ENCODE measurements at regions not wholly inside any gene's neighbourhood (a gene's known extent, or its start where the extent isn't known, plus 50 kb on each side); places are given as distances from the start of the nearest gene placed in this dataset.

DNA sequence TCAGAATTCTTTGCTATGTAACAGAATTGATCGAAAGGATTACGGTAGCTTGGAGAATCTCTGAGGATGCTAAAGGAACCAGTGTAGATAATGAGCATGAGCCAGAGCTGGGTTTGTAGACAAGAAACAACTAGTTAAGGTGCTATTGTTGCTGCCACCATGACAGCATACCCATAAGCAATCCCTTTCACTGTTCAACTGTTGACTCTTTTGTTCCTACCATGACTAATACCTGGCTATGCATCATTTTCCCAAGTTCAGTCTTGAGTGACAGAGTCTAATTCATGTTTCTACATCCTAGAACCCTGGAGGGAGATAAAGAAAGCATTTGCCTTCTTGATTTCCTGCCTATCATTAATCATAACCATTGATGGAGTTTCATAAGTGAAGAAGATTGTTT is 600.3 kb downstream of the OTOL1 start:
- intact Hi-C loops (cut with micrococcal nuclease) = no loop called here
- H3K36me3 ChIP-seq (ENCODE audit: control insufficient read depth in 1 of 2, insufficient read depth in 2 of 2, low read length in 2 of 2) = no peaks in the 10 kb centered on the region
- ChIA-PET CTCF (no interaction called here), POLR2A (no interaction called here), RAD21 (ENCODE audit: low non-redundant PET in 1 of 2, low total read pairs in 2 of 2, uncharacterized antibody in 2 of 2, unreplicated experiment in 2 of 2) (no interaction called here)
- TF ChIP-seq RAD21 (IDR thresholded peaks at IDR 0.05; ENCODE audit: low read depth) = no peak
- TF ChIP-seq EZH2phosphoT487 (IDR thresholded peaks at IDR 0.05; ENCODE audit: borderline replicate concordance) = no peak
- TF ChIP-seq TCF7L2 (IDR thresholded peaks at IDR 0.05; ENCODE audit: borderline replicate concordance, extremely low read depth, insufficient read depth, insufficient read length) = no peak
- TF ChIP-seq, protein P1, sequence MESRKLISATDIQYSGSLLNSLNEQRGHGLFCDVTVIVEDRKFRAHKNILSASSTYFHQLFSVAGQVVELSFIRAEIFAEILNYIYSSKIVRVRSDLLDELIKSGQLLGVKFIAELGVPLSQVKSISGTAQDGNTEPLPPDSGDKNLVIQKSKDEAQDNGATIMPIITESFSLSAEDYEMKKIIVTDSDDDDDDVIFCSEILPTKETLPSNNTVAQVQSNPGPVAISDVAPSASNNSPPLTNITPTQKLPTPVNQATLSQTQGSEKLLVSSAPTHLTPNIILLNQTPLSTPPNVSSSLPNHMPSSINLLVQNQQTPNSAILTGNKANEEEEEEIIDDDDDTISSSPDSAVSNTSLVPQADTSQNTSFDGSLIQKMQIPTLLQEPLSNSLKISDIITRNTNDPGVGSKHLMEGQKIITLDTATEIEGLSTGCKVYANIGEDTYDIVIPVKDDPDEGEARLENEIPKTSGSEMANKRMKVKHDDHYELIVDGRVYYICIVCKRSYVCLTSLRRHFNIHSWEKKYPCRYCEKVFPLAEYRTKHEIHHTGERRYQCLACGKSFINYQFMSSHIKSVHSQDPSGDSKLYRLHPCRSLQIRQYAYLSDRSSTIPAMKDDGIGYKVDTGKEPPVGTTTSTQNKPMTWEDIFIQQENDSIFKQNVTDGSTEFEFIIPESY (IDR thresholded peaks at IDR 0.05; ENCODE audit: extremely low read depth, insufficient replicate concordance, low read length) = no peak
- no peak for TF ChIP-seq SP1 (IDR thresholded peaks at IDR 0.05; ENCODE audit: low read depth)
- no peak for TF ChIP-seq YY1 (IDR thresholded peaks at IDR 0.05; ENCODE audit: extremely low read depth, insufficient replicate concordance, low read depth, low read length)
- TF ChIP-seq, protein P2, sequence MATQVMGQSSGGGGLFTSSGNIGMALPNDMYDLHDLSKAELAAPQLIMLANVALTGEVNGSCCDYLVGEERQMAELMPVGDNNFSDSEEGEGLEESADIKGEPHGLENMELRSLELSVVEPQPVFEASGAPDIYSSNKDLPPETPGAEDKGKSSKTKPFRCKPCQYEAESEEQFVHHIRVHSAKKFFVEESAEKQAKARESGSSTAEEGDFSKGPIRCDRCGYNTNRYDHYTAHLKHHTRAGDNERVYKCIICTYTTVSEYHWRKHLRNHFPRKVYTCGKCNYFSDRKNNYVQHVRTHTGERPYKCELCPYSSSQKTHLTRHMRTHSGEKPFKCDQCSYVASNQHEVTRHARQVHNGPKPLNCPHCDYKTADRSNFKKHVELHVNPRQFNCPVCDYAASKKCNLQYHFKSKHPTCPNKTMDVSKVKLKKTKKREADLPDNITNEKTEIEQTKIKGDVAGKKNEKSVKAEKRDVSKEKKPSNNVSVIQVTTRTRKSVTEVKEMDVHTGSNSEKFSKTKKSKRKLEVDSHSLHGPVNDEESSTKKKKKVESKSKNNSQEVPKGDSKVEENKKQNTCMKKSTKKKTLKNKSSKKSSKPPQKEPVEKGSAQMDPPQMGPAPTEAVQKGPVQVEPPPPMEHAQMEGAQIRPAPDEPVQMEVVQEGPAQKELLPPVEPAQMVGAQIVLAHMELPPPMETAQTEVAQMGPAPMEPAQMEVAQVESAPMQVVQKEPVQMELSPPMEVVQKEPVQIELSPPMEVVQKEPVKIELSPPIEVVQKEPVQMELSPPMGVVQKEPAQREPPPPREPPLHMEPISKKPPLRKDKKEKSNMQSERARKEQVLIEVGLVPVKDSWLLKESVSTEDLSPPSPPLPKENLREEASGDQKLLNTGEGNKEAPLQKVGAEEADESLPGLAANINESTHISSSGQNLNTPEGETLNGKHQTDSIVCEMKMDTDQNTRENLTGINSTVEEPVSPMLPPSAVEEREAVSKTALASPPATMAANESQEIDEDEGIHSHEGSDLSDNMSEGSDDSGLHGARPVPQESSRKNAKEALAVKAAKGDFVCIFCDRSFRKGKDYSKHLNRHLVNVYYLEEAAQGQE (IDR thresholded peaks at IDR 0.05; ENCODE audit: low read depth) = no peak
- TF ChIP-seq, protein P3, sequence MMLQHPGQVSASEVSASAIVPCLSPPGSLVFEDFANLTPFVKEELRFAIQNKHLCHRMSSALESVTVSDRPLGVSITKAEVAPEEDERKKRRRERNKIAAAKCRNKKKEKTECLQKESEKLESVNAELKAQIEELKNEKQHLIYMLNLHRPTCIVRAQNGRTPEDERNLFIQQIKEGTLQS (IDR thresholded peaks at IDR 0.05) = no peak
- TF ChIP-seq CEBPB (IDR thresholded peaks at IDR 0.05; ENCODE audit: low read depth) = no peak
- no peak for TF ChIP-seq SIN3A (IDR thresholded peaks at IDR 0.05; ENCODE audit: low read depth)
- no peak for TF ChIP-seq FOSL1 (IDR thresholded peaks at IDR 0.05; ENCODE audit: low read depth)
- TF ChIP-seq ZNF274 (IDR thresholded peaks at IDR 0.05; ENCODE audit: low read depth, low read length) = no peak
- TF ChIP-seq ZFX (IDR thresholded peaks at IDR 0.05) = no peak
- TF ChIP-seq, protein P4, sequence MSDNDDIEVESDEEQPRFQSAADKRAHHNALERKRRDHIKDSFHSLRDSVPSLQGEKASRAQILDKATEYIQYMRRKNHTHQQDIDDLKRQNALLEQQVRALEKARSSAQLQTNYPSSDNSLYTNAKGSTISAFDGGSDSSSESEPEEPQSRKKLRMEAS (IDR thresholded peaks at IDR 0.05) = no peak
- TF ChIP-seq JUND (IDR thresholded peaks at IDR 0.05) = no peak
- no peaks in the 10 kb centered on the region for H4K20me1 ChIP-seq (ENCODE audit: insufficient read depth)
- no peak overlapping the region for H3K9ac ChIP-seq (ENCODE audit: low read length)
- no peak overlapping the region for H3K4me3 ChIP-seq (replicated peaks in 1 of 2; ENCODE audit: low read depth in 1 of 2, low read length in 2 of 2)
- ATAC-seq = no peak
- H3K79me2 ChIP-seq (ENCODE audit: insufficient read depth, low read length) = no peaks in the 10 kb centered on the region
- no peak overlapping the region for H2AFZ ChIP-seq (ENCODE audit: low read depth, low read length, poor library complexity, severe bottlenecking)
- DNase-seq (ENCODE audit: low read depth, low spot score) = no peak
- H3K4me2 ChIP-seq (ENCODE audit: low read length) = no peak overlapping the region
- no peaks in the 10 kb centered on the region for H3K9me2 ChIP-seq (ENCODE audit: insufficient read depth)
- no peaks in the 10 kb centered on the region for H3K9me3 ChIP-seq (ENCODE audit: control insufficient read depth in 1 of 2, insufficient read depth in 1 of 2, low read depth in 1 of 2, low read length in 2 of 2)
- H3K4me1 ChIP-seq (ENCODE audit: control insufficient read depth in 1 of 2, insufficient read depth in 2 of 2, low read length in 2 of 2) = no peaks in the 10 kb centered on the region
- no peak overlapping the region for H3K27ac ChIP-seq (ENCODE audit: low read depth, low read length)
- no TSS peak for BruUV-seq (replicated peaks)
- H3K27me3 ChIP-seq (ENCODE audit: insufficient read depth, low read length) = no peaks in the 10 kb centered on the region

Measured in HCT116 (cell line).